ELR (cell line): ENCODE measurements at regions not wholly inside any gene's neighbourhood (a gene's known extent, or its start where the extent isn't known, plus 50 kb on each side); places are given as distances from the start of the nearest gene placed in this dataset.
"Not testable (repeated sequence)": the region's sequence is repeated elsewhere in the genome, so short reads cannot be mapped to it uniquely, and the experiment has no call there.

Experiments used
- DNase-seq: peaks from one replicate; pipeline ENCODE4 v3.0.0-alpha.2; 2015; ENCODE audit warnings: low read depth

- DNase-seq: no peak
Observed at GRCh38 chr1:79215311-79215710, 208.8 kb upstream of the ADGRL4 start.

- no peak for DNase-seq
Observed at GRCh38 chr1:79207786-79208185, 201.3 kb upstream of the ADGRL4 start.

- DNase-seq: no peak
Observed at GRCh38 chr1:79207331-79207730, 200.8 kb upstream of the ADGRL4 start.

GRCh38 chr1:79204779-79205479, 198.4 kb upstream of the ADGRL4 start:
- DNase-seq: no peak

- DNase-seq: peak; percentile 73
Observed at GRCh38 chr1:79198832-79199231, 192.3 kb upstream of the ADGRL4 start.

- DNase-seq: peak; percentile 40
Observed at GRCh38 chr1:79197421-79197820, 190.9 kb upstream of the ADGRL4 start.

- no peak for DNase-seq
Observed at GRCh38 chr1:79196211-79196610, 189.7 kb upstream of the ADGRL4 start.

GRCh38 chr1:79193211-79194079, 186.9 kb upstream of the ADGRL4 start:
- peak; percentile 64 for DNase-seq

GRCh38 chr1:79190074-79190473, 183.5 kb upstream of the ADGRL4 start:
- no peak for DNase-seq

- peak; percentile 78 for DNase-seq
Observed at GRCh38 chr1:79188337-79188736, 181.8 kb upstream of the ADGRL4 start.

- no peak for DNase-seq
Observed at GRCh38 chr1:79186260-79186659, 179.7 kb upstream of the ADGRL4 start.

GRCh38 chr1:79177844-79178243, 171.3 kb upstream of the ADGRL4 start:
- DNase-seq: no peak

GRCh38 chr1:79161077-79161476, 154.5 kb upstream of the ADGRL4 start:
- DNase-seq: peak; percentile 80

GRCh38 chr1:79155991-79156390, 149.5 kb upstream of the ADGRL4 start:
- DNase-seq: no peak

- DNase-seq: no peak
Observed at GRCh38 chr1:79151006-79151796, 144.7 kb upstream of the ADGRL4 start.

- DNase-seq: no peak
Observed at GRCh38 chr1:79150576-79150975, 144.0 kb upstream of the ADGRL4 start.

- DNase-seq: not testable (repeated sequence)
Observed at GRCh38 chr1:79138227-79138626, 131.7 kb upstream of the ADGRL4 start.

GRCh38 chr1:79133774-79134364, 127.3 kb upstream of the ADGRL4 start:
- DNase-seq: no peak

- DNase-seq: no peak
Observed at GRCh38 chr1:79131626-79132025, 125.1 kb upstream of the ADGRL4 start.

- no peak for DNase-seq
Observed at GRCh38 chr1:79129914-79130313, 123.4 kb upstream of the ADGRL4 start.

- peak; percentile 86 for DNase-seq
Observed at GRCh38 chr1:79128722-79129121, 122.2 kb upstream of the ADGRL4 start.

GRCh38 chr1:79124756-79125155, 118.2 kb upstream of the ADGRL4 start:
- peak; percentile 32 for DNase-seq
